ENCODE measurements at regions not wholly inside any gene's neighbourhood (a gene's known extent, or its start where the extent isn't known, plus 50 kb on each side); places are given as distances from the start of the nearest gene placed in this dataset.

DNA sequence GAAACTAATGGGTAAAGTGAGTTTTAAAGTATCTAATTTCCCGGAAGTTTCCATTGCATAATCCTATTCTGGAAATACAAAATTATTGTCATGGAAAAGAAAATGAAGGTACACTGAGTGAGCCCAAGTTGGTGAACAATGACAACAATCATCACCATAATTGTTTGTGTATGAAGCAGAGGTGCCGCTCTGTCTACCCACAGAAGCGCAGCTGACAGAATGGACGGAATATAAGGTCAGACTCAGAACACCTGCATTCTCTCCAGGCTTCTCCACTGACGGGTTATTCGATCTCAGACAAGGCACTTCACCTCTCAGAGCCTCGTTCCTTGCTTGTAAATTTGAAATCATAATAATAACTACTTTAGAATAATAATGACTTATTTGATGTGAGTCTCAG lies 99.1 kb upstream of the NGF start:
- H3K4me2 ChIP-seq (ENCODE audit: low read depth, low read length), result no peak overlapping the region
- no peak overlapping the region for H3K18ac ChIP-seq (ENCODE audit: low read depth, low read length)
- H3K27me3 ChIP-seq (ENCODE audit: control insufficient read depth, insufficient read depth, low read length), result no peaks in the 10 kb centered on the region
- no peak for ATAC-seq (ENCODE audit: low read depth)
- no peak overlapping the region for H2BK5ac ChIP-seq (ENCODE audit: low read depth, low read length, poor library complexity, severe bottlenecking)
- DNase-seq, result no peak
- H4K8ac ChIP-seq (ENCODE audit: low read depth in 2 of 2, low read length in 2 of 2), result no peak overlapping the region
- H4K5ac ChIP-seq (ENCODE audit: low read depth, low read length), result no peak overlapping the region
- no peak overlapping the region for H3K14ac ChIP-seq (replicated peaks; ENCODE audit: low read depth, low read length)
- H3K9me3 ChIP-seq (ENCODE audit: control insufficient read depth, insufficient read depth, low read length), result no peaks in the 10 kb centered on the region
- no peaks in the 10 kb centered on the region for H3K79me1 ChIP-seq (ENCODE audit: low read depth in 1 of 2, low read length in 2 of 2)
- H2BK15ac ChIP-seq (ENCODE audit: low read depth, low read length), result no peak overlapping the region
- CTCF ChIA-PET, result no interaction called here
- H3K4ac ChIP-seq (ENCODE audit: low read depth, low read length), result no peak overlapping the region
- no peak overlapping the region for H4K91ac ChIP-seq (ENCODE audit: insufficient read depth, low read depth, low read length)
- no peak overlapping the region for H3K23ac ChIP-seq (ENCODE audit: low read depth, low read length)
- H3K9ac ChIP-seq (ENCODE audit: low read depth, low read length), result no peak overlapping the region
- no peak overlapping the region for H2BK20ac ChIP-seq (ENCODE audit: low read depth, low read length)
- no CpG with 5 or more reads among the region's 7 CpGs for WGBS, 2 experiments (ENCODE audit: extremely low coverage in 2 of 2, insufficient read length in 1 of 2)
- no peak overlapping the region for H2AK9ac ChIP-seq (replicated peaks; ENCODE audit: low read depth, low read length, poor library complexity)
- intact Hi-C loops (cut with micrococcal nuclease), result no loop called here
- H3K27ac ChIP-seq (ENCODE audit: insufficient read depth, low read length), result no peak overlapping the region
- H4K20me1 ChIP-seq (ENCODE audit: insufficient read depth, low read length), result no peaks in the 10 kb centered on the region
- no peak overlapping the region for H2AK5ac ChIP-seq (ENCODE audit: low read depth, low read length)
- POLR2A ChIA-PET (ENCODE audit: unreplicated experiment), result no interaction called here
- in situ Hi-C loops (cut with MboI; ENCODE audit: low sequenced_read_pairs), result no loop called here
- no TSS peak for BruUV-seq (replicated peaks)
- H3K4me3 ChIP-seq (ENCODE audit: insufficient read depth, low read depth, low read length), result no peak overlapping the region
- no peak overlapping the region for H2BK120ac ChIP-seq (ENCODE audit: low read depth, low read length)
- peaks cover 1% of the 10 kb centered on the region; the same call in 1 of the 2 replicates for H3K9me1 ChIP-seq (ENCODE audit: insufficient read depth, low read length)
- H2AFZ ChIP-seq (replicated peaks; ENCODE audit: low read length, poor library complexity), result no peak overlapping the region
- no peaks in the 10 kb centered on the region for H3K4me1 ChIP-seq (ENCODE audit: control insufficient read depth, insufficient read depth, low read length)
- TF ChIP-seq, protein P1, sequence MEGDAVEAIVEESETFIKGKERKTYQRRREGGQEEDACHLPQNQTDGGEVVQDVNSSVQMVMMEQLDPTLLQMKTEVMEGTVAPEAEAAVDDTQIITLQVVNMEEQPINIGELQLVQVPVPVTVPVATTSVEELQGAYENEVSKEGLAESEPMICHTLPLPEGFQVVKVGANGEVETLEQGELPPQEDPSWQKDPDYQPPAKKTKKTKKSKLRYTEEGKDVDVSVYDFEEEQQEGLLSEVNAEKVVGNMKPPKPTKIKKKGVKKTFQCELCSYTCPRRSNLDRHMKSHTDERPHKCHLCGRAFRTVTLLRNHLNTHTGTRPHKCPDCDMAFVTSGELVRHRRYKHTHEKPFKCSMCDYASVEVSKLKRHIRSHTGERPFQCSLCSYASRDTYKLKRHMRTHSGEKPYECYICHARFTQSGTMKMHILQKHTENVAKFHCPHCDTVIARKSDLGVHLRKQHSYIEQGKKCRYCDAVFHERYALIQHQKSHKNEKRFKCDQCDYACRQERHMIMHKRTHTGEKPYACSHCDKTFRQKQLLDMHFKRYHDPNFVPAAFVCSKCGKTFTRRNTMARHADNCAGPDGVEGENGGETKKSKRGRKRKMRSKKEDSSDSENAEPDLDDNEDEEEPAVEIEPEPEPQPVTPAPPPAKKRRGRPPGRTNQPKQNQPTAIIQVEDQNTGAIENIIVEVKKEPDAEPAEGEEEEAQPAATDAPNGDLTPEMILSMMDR (conservative IDR thresholded peaks at IDR 0.05; ENCODE audit: low read depth, low read length), result no peak
- TF ChIP-seq POLR2A (IDR thresholded peaks at IDR 0.05; ENCODE audit: low read depth, low read length) (no peak), FOS (IDR thresholded peaks at IDR 0.05; ENCODE audit: low read depth, low read length) (no peak), CEBPB (IDR thresholded peaks at IDR 0.05; ENCODE audit: low read depth, low read length) (no peak), RCOR1 (IDR thresholded peaks at IDR 0.05; ENCODE audit: insufficient replicate concordance, low read length) (no peak), CHD1 (IDR thresholded peaks at IDR 0.05; ENCODE audit: low read depth, low read length) (no peak), MXI1 (IDR thresholded peaks at IDR 0.05; ENCODE audit: borderline replicate concordance, low read depth, low read length) (no peak), RFX5 (IDR thresholded peaks at IDR 0.05; ENCODE audit: low read depth, low read length) (no peak), MAFK (IDR thresholded peaks at IDR 0.05; ENCODE audit: low read depth, low read length) (no peak), BHLHE40 (IDR thresholded peaks at IDR 0.05; ENCODE audit: low read depth, low read length) (no peak), RAD21 (IDR thresholded peaks at IDR 0.05; ENCODE audit: low read length) (no peak), SMC3 (IDR thresholded peaks at IDR 0.05; ENCODE audit: low read depth, low read length) (no peak), NFE2L2 (IDR thresholded peaks at IDR 0.05; ENCODE audit: low read depth, low read length) (no peak), MAZ (IDR thresholded peaks at IDR 0.05; ENCODE audit: borderline replicate concordance, low read depth, low read length) (no peak)
- TF ChIP-seq, protein P2, sequence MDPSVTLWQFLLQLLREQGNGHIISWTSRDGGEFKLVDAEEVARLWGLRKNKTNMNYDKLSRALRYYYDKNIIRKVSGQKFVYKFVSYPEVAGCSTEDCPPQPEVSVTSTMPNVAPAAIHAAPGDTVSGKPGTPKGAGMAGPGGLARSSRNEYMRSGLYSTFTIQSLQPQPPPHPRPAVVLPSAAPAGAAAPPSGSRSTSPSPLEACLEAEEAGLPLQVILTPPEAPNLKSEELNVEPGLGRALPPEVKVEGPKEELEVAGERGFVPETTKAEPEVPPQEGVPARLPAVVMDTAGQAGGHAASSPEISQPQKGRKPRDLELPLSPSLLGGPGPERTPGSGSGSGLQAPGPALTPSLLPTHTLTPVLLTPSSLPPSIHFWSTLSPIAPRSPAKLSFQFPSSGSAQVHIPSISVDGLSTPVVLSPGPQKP (IDR thresholded peaks at IDR 0.05; ENCODE audit: borderline replicate concordance, low read depth, low read length), result no peak
- TF ChIP-seq, protein P3, sequence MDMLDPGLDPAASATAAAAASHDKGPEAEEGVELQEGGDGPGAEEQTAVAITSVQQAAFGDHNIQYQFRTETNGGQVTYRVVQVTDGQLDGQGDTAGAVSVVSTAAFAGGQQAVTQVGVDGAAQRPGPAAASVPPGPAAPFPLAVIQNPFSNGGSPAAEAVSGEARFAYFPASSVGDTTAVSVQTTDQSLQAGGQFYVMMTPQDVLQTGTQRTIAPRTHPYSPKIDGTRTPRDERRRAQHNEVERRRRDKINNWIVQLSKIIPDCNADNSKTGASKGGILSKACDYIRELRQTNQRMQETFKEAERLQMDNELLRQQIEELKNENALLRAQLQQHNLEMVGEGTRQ (IDR thresholded peaks at IDR 0.05; ENCODE audit: low read depth, low read length), result no peak
- H3K56ac ChIP-seq (ENCODE audit: extremely low read depth, insufficient read depth, low read length), result no peak overlapping the region
- dilution Hi-C loops (cut with HindIII; ENCODE audit: low sequenced_read_pairs, unreplicated experiment), result no loop called here
- no peaks in the 10 kb centered on the region for H3K36me3 ChIP-seq (ENCODE audit: control insufficient read depth, insufficient read depth, low read length)

All from IMR-90 (cell line).